ENCODE measurements at regions not wholly inside any gene's neighbourhood (a gene's known extent, or its start where the extent isn't known, plus 50 kb on each side); places are given as distances from the start of the nearest gene placed in this dataset.

DNA sequence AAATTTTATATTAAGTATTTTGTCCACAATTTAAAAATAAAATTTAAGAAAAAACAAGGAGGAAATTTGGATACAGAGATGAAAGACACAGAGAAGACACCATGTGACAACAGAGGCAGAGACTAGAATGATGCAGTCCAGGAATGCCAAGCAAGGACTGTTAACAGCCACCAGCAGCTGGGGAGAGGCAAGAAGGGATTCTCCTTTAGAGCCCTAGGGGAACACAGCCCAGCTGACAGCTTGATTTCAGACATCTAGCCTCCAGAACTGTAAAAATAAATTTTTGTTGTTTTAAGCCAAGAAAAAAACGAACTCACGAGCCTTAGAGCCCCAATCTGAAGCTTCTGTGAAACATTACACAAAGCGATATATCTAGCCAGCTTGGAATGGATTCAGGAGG, 198.5 kb downstream of the ZNF648 start (continued):
- TF ChIP-seq, protein P1, sequence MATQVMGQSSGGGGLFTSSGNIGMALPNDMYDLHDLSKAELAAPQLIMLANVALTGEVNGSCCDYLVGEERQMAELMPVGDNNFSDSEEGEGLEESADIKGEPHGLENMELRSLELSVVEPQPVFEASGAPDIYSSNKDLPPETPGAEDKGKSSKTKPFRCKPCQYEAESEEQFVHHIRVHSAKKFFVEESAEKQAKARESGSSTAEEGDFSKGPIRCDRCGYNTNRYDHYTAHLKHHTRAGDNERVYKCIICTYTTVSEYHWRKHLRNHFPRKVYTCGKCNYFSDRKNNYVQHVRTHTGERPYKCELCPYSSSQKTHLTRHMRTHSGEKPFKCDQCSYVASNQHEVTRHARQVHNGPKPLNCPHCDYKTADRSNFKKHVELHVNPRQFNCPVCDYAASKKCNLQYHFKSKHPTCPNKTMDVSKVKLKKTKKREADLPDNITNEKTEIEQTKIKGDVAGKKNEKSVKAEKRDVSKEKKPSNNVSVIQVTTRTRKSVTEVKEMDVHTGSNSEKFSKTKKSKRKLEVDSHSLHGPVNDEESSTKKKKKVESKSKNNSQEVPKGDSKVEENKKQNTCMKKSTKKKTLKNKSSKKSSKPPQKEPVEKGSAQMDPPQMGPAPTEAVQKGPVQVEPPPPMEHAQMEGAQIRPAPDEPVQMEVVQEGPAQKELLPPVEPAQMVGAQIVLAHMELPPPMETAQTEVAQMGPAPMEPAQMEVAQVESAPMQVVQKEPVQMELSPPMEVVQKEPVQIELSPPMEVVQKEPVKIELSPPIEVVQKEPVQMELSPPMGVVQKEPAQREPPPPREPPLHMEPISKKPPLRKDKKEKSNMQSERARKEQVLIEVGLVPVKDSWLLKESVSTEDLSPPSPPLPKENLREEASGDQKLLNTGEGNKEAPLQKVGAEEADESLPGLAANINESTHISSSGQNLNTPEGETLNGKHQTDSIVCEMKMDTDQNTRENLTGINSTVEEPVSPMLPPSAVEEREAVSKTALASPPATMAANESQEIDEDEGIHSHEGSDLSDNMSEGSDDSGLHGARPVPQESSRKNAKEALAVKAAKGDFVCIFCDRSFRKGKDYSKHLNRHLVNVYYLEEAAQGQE (IDR thresholded peaks at IDR 0.05; ENCODE audit: low read depth): no peak
- TF ChIP-seq JUND (IDR thresholded peaks at IDR 0.05) (no peak), ZFX (IDR thresholded peaks at IDR 0.05) (no peak), ZNF274 (IDR thresholded peaks at IDR 0.05; ENCODE audit: low read depth, low read length) (no peak)
- TF ChIP-seq, protein P2, sequence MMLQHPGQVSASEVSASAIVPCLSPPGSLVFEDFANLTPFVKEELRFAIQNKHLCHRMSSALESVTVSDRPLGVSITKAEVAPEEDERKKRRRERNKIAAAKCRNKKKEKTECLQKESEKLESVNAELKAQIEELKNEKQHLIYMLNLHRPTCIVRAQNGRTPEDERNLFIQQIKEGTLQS (IDR thresholded peaks at IDR 0.05): no peak

DNA sequence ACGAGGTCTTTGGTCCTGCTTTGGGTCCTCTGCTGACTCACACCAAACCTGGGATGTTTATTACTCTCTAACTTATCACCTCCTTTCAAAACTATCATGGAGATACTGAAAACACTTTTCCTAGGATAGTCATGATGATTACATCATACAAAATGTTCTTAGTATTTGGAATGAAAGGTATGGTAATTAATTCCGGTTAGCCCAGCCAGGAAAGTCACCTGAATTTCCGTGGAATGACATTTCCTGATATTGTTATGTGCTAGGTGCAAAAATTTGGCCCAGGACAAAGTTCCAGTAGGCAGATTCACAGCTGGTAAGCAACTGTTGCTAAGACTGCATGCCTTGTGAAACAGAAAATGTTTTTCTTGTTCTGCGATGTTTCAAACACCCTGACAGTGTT, 203.4 kb downstream of the ZNF648 start:
- Histone ChIP-seq H4K20me1 (ENCODE audit: insufficient read depth) (no peaks in the 10 kb centered on the region), H3K9me3 (ENCODE audit: control insufficient read depth in 1 of 2, insufficient read depth in 1 of 2, low read depth in 1 of 2, low read length in 2 of 2) (no peaks in the 10 kb centered on the region), H3K79me2 (ENCODE audit: insufficient read depth, low read length) (no peaks in the 10 kb centered on the region), H3K4me3 (replicated peaks in 1 of 2; ENCODE audit: low read depth in 1 of 2, low read length in 2 of 2) (no peak overlapping the region), H2AFZ (ENCODE audit: low read depth, low read length, poor library complexity, severe bottlenecking) (no peak overlapping the region), H3K27ac (ENCODE audit: low read depth, low read length) (no peak overlapping the region), H3K9me2 (ENCODE audit: insufficient read depth) (no peaks in the 10 kb centered on the region), H3K27me3 (ENCODE audit: insufficient read depth, low read length) (peaks cover 11% of the 10 kb centered on the region; the same call in 1 of the 2 replicates), H3K4me2 (ENCODE audit: low read length) (no peak overlapping the region), H3K36me3 (ENCODE audit: control insufficient read depth in 1 of 2, insufficient read depth in 2 of 2, low read length in 2 of 2) (no peaks in the 10 kb centered on the region), H3K9ac (ENCODE audit: low read length) (no peak overlapping the region), H3K4me1 (ENCODE audit: control insufficient read depth in 1 of 2, insufficient read depth in 2 of 2, low read length in 2 of 2) (no peaks in the 10 kb centered on the region)
- POLR2A ChIA-PET: no interaction called here
- intact Hi-C loops (cut with micrococcal nuclease): no loop called here
- no peak for ATAC-seq
- no peak for DNase-seq (ENCODE audit: low read depth, low spot score)
- RAD21 ChIA-PET (ENCODE audit: low non-redundant PET in 1 of 2, low total read pairs in 2 of 2, uncharacterized antibody in 2 of 2, unreplicated experiment in 2 of 2): no interaction called here
- no peak for TF ChIP-seq YY1 (IDR thresholded peaks at IDR 0.05; ENCODE audit: extremely low read depth, insufficient replicate concordance, low read depth, low read length)
- no peak for TF ChIP-seq CBX3 (IDR thresholded peaks at IDR 0.05; ENCODE audit: low read depth)
- TF ChIP-seq, protein P1 (IDR thresholded peaks at IDR 0.05; ENCODE audit: low read depth): no peak
- no peak for TF ChIP-seq POLR2AphosphoS5 (IDR thresholded peaks at IDR 0.05; ENCODE audit: low read depth, low read length)
- no peak for TF ChIP-seq ZNF274 (IDR thresholded peaks at IDR 0.05; ENCODE audit: low read depth, low read length)
- TF ChIP-seq CEBPB (IDR thresholded peaks at IDR 0.05; ENCODE audit: low read depth): no peak
- TF ChIP-seq SIN3A (IDR thresholded peaks at IDR 0.05; ENCODE audit: low read depth): no peak
- TF ChIP-seq SP1 (IDR thresholded peaks at IDR 0.05; ENCODE audit: low read depth): no peak
- no peak for TF ChIP-seq JUND (IDR thresholded peaks at IDR 0.05)
- TF ChIP-seq, protein P3, sequence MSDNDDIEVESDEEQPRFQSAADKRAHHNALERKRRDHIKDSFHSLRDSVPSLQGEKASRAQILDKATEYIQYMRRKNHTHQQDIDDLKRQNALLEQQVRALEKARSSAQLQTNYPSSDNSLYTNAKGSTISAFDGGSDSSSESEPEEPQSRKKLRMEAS (IDR thresholded peaks at IDR 0.05): no peak
- CTCF ChIA-PET: no interaction called here
- BruUV-seq (replicated peaks): no TSS peak
